ENCODE measurements at regions not wholly inside any gene's neighbourhood (a gene's known extent, or its start where the extent isn't known, plus 50 kb on each side); places are given as distances from the start of the nearest gene placed in this dataset.
"Not testable (repeated sequence)": the region's sequence is repeated elsewhere in the genome, so short reads cannot be mapped to it uniquely, and the experiment has no call there.

- Histone ChIP-seq H3K4me3 (ENCODE audit: low read depth, low read length) (no peak overlapping the region), H3K4me1 (no peaks in the 10 kb centered on the region; the same call in 1 of the 2 replicates), H3K27me3 (replicated peaks; ENCODE audit: control insufficient read depth, insufficient read depth, low read length) (no peaks in the 10 kb centered on the region), H3K36me3 (ENCODE audit: control insufficient read depth, insufficient read depth, low read length) (no peaks in the 10 kb centered on the region), H3K9me3 (peaks cover 3% of the 10 kb centered on the region)
- Mint-ChIP-seq H3K27ac (ENCODE audit: unreplicated experiment) (no peak overlapping the region), H3K4me3 (ENCODE audit: unreplicated experiment) (no peak overlapping the region), H3K4me1 (ENCODE audit: low read depth, unreplicated experiment) (no peaks in the 10 kb centered on the region), H3K27me3 (ENCODE audit: insufficient read depth, unreplicated experiment) (no peaks in the 10 kb centered on the region), H3K36me3 (ENCODE audit: insufficient read depth, unreplicated experiment) (no peaks in the 10 kb centered on the region), H3K9me3 (ENCODE audit: unreplicated experiment) (peaks cover 28% of the 10 kb centered on the region)
- no TSS peak for BruUV-seq (replicated peaks)
- ChIA-PET CTCF (no interaction called here), POLR2A (no interaction called here)
- intact Hi-C loops (cut with micrococcal nuclease; ENCODE audit: unreplicated experiment): no loop called here
- TF ChIP-seq CTCF (IDR thresholded peaks at IDR 0.05; ENCODE audit: insufficient read depth in 1 of 2, low read depth in 1 of 2, low read length in 1 of 2, severe bottlenecking in 1 of 2, unreplicated experiment in 1 of 2): no peak
- no peak for DNase-seq
These were observed 405.0 kb downstream of the RAP2B start for GRCh38 chr3:153567011-153567410.

- peaks cover 5% of the 10 kb centered on the region for H3K4me1 ChIP-seq
- BruUV-seq (replicated peaks): no TSS peak
- intact Hi-C loops (cut with micrococcal nuclease; ENCODE audit: unreplicated experiment): no loop called here
- Mint-ChIP-seq H3K9me3 (ENCODE audit: unreplicated experiment) (peaks cover 24% of the 10 kb centered on the region), H3K4me1 (ENCODE audit: low read depth, unreplicated experiment) (no peaks in the 10 kb centered on the region), H3K27ac (ENCODE audit: unreplicated experiment) (no peak overlapping the region), H3K4me3 (ENCODE audit: unreplicated experiment) (no peak overlapping the region), H3K27me3 (ENCODE audit: insufficient read depth, unreplicated experiment) (no peaks in the 10 kb centered on the region), H3K36me3 (ENCODE audit: insufficient read depth, unreplicated experiment) (no peaks in the 10 kb centered on the region)
- H3K36me3 ChIP-seq (ENCODE audit: control insufficient read depth, insufficient read depth, low read length): no peaks in the 10 kb centered on the region
- H3K4me3 ChIP-seq (ENCODE audit: low read depth, low read length): no peak overlapping the region
- no peak for DNase-seq
- peaks cover 3% of the 10 kb centered on the region for H3K9me3 ChIP-seq
- no peaks in the 10 kb centered on the region for H3K27me3 ChIP-seq (replicated peaks; ENCODE audit: control insufficient read depth, insufficient read depth, low read length)
- POLR2A ChIA-PET: no interaction called here
- CTCF ChIA-PET: no interaction called here
- TF ChIP-seq CTCF (IDR thresholded peaks at IDR 0.05; ENCODE audit: insufficient read depth in 1 of 2, low read depth in 1 of 2, low read length in 1 of 2, severe bottlenecking in 1 of 2, unreplicated experiment in 1 of 2): no peak
These were observed 405.5 kb downstream of the RAP2B start for GRCh38 chr3:153567556-153567955.

GRCh38 chr3:153570481-153570880 lies 408.5 kb downstream of the RAP2B start:
- H3K36me3 ChIP-seq (ENCODE audit: control insufficient read depth, insufficient read depth, low read length); H3K27me3 Mint-ChIP-seq (ENCODE audit: insufficient read depth, unreplicated experiment); H3K36me3 Mint-ChIP-seq (ENCODE audit: insufficient read depth, unreplicated experiment); H3K9me3 Mint-ChIP-seq (ENCODE audit: unreplicated experiment); H3K9me3 ChIP-seq; H3K4me1 Mint-ChIP-seq (ENCODE audit: low read depth, unreplicated experiment); CTCF ChIA-PET; BruUV-seq (replicated peaks); POLR2A ChIA-PET; H3K27me3 ChIP-seq (replicated peaks; ENCODE audit: control insufficient read depth, insufficient read depth, low read length); intact Hi-C loops (cut with micrococcal nuclease; ENCODE audit: unreplicated experiment); H3K4me3 ChIP-seq (ENCODE audit: low read depth, low read length); H3K27ac Mint-ChIP-seq (ENCODE audit: unreplicated experiment); DNase-seq; H3K4me3 Mint-ChIP-seq (ENCODE audit: unreplicated experiment): not testable (repeated sequence)
- peaks cover 11% of the 10 kb centered on the region for H3K4me1 ChIP-seq

GRCh38 chr3:153572165-153572564 lies 410.1 kb downstream of the RAP2B start:
- CTCF ChIA-PET: no interaction called here
- no TSS peak for BruUV-seq (replicated peaks)
- Histone ChIP-seq H3K4me3 (ENCODE audit: low read depth, low read length) (no peak overlapping the region), H3K9me3 (no peaks in the 10 kb centered on the region), H3K27me3 (replicated peaks; ENCODE audit: control insufficient read depth, insufficient read depth, low read length) (no peaks in the 10 kb centered on the region), H3K4me1 (peaks cover 11% of the 10 kb centered on the region), H3K36me3 (ENCODE audit: control insufficient read depth, insufficient read depth, low read length) (no peaks in the 10 kb centered on the region)
- POLR2A ChIA-PET: no interaction called here
- no peaks in the 10 kb centered on the region for H3K36me3 Mint-ChIP-seq (ENCODE audit: insufficient read depth, unreplicated experiment)
- intact Hi-C loops (cut with micrococcal nuclease; ENCODE audit: unreplicated experiment): no loop called here
- no peak overlapping the region for H3K4me3 Mint-ChIP-seq (ENCODE audit: unreplicated experiment)
- H3K27me3 Mint-ChIP-seq (ENCODE audit: insufficient read depth, unreplicated experiment): no peaks in the 10 kb centered on the region
- H3K4me1 Mint-ChIP-seq (ENCODE audit: low read depth, unreplicated experiment): peaks cover 5% of the 10 kb centered on the region
- no peak overlapping the region for H3K27ac Mint-ChIP-seq (ENCODE audit: unreplicated experiment)
- no peak for DNase-seq
- TF ChIP-seq CTCF (IDR thresholded peaks at IDR 0.05; ENCODE audit: insufficient read depth in 1 of 2, low read depth in 1 of 2, low read length in 1 of 2, severe bottlenecking in 1 of 2, unreplicated experiment in 1 of 2): no peak
- peaks cover under 1% of the 10 kb centered on the region for H3K9me3 Mint-ChIP-seq (ENCODE audit: unreplicated experiment)

Measured in Caco-2 (cell line).